WTC11 (cell line): ENCODE measurements at regions not wholly inside any gene's neighbourhood (a gene's known extent, or its start where the extent isn't known, plus 50 kb on each side); places are given as distances from the start of the nearest gene placed in this dataset.

Source experiments
- ATAC-seq: fragments of 200-7000 bp; cut with Tn5 transposase; 2 replicates; pipeline ENCODE4 v1.10.0; 2021; ENCODE audit warnings: mild to moderate bottlenecking, moderate library complexity
- CTCF ChIA-PET: fragments of 300-600 bp; sonication (Branson Sonifier 250); formaldehyde crosslinking; loops from one replicate; lab custom pipeline; 2021; ENCODE audit warnings: antibody characterized with exemption; lab: Charles Lee
- POLR2A ChIA-PET: fragments of 350-600 bp; sonication (Branson Sonifier 250); formaldehyde crosslinking; loops from one replicate; lab custom pipeline; 2021; ENCODE audit warnings: antibody characterized with exemption; lab: Charles Lee
- DNase-seq: peaks from one replicate; pipeline ENCODE4 v3.0.0; 2021; ENCODE audit warnings: low spot score
- H3K27ac Mint-ChIP-seq: 2 replicates; pipeline ENCODE4 v1.8.0; 2021; ENCODE audit warnings: mixed read lengths
- H3K27me3 Mint-ChIP-seq: 2 replicates; pipeline ENCODE4 v1.8.0; 2021; ENCODE audit warnings: low read depth, mild to moderate bottlenecking, moderate library complexity, mixed read lengths
- H3K36me3 Mint-ChIP-seq: 2 replicates; pipeline ENCODE4 v1.8.0; 2021; ENCODE audit warnings: mixed read lengths
- H3K4me1 Mint-ChIP-seq: 2 replicates; pipeline ENCODE4 v1.8.0; 2022; ENCODE audit warnings: mixed read lengths
- H3K4me3 Mint-ChIP-seq: 2 replicates; pipeline ENCODE4 v1.8.0; 2021; ENCODE audit warnings: mild to moderate bottlenecking, moderate library complexity, mixed read lengths
- H3K9me3 Mint-ChIP-seq: 2 replicates; pipeline ENCODE4 v1.8.0; 2021; ENCODE audit warnings: mixed read lengths
- AR ChIP-seq: fragments of 250-450 bp; sonication (Bioruptor Pico); IDR thresholded peaks from 2 replicates; pipeline ENCODE4 v1.9.0; 2021; ENCODE audit warnings: mild to moderate bottlenecking
- ATF2 ChIP-seq: sonication (generic); formaldehyde crosslinking; IDR thresholded peaks from 2 replicates; pipeline ENCODE4 v1.8.1; 2022; ENCODE audit warnings: low read depth, missing genetic modification reagents, borderline replicate concordance
- CDX4 ChIP-seq: fragments of 250-450 bp; sonication (Bioruptor Pico); IDR thresholded peaks from 2 replicates; pipeline ENCODE4 v1.9.0; 2021; ENCODE audit warnings: moderate library complexity, mild to moderate bottlenecking, inconsistent platforms, borderline replicate concordance
- FOXK1 ChIP-seq: sonication (generic); formaldehyde crosslinking; IDR thresholded peaks from 2 replicates; pipeline ENCODE4 v1.8.0; 2022; ENCODE audit warnings: mild to moderate bottlenecking, moderate library complexity, missing genetic modification reagents
- FOXP4 ChIP-seq: sonication (generic); formaldehyde crosslinking; IDR thresholded peaks from 2 replicates; pipeline ENCODE4 v1.8.0; 2022; ENCODE audit warnings: mild to moderate bottlenecking, missing genetic modification reagents
- IRF1 ChIP-seq: sonication (generic); formaldehyde crosslinking; IDR thresholded peaks from 2 replicates; pipeline ENCODE4 v1.8.0; 2023; ENCODE audit warnings: missing genetic modification reagents
- JAZF1 ChIP-seq: fragments of 250-450 bp; sonication (Bioruptor Pico); IDR thresholded peaks from 2 replicates; pipeline ENCODE4 v1.9.0; 2021; ENCODE audit warnings: moderate library complexity, mild to moderate bottlenecking, inconsistent platforms
- NFE2L1 ChIP-seq: sonication (generic); formaldehyde crosslinking; IDR thresholded peaks from 2 replicates; pipeline ENCODE4 v1.8.1; 2023; ENCODE audit warnings: missing genetic modification reagents
- TEAD4 ChIP-seq: sonication (generic); formaldehyde crosslinking; IDR thresholded peaks from 2 replicates; pipeline ENCODE4 v1.8.0; 2022; ENCODE audit warnings: mild to moderate bottlenecking, missing genetic modification reagents
- TP53 ChIP-seq: sonication (generic); formaldehyde crosslinking; IDR thresholded peaks from 2 replicates; pipeline ENCODE4 v1.8.1; 2023; ENCODE audit warnings: mild to moderate bottlenecking, missing genetic modification reagents
- ZNF138 ChIP-seq: sonication (generic); formaldehyde crosslinking; conservative IDR thresholded peaks from 2 replicates; pipeline ENCODE4 v1.8.1; 2022; ENCODE audit warnings: mild to moderate bottlenecking, moderate library complexity, missing genetic modification reagents
- ZNF219 ChIP-seq: sonication (generic); formaldehyde crosslinking; IDR thresholded peaks from 2 replicates; pipeline ENCODE4 v1.8.0; 2023; ENCODE audit warnings: missing genetic modification reagents, mild to moderate bottlenecking, borderline replicate concordance
- ZNF232 ChIP-seq: sonication (generic); formaldehyde crosslinking; IDR thresholded peaks from 2 replicates; pipeline ENCODE4 v1.8.0; 2022; ENCODE audit warnings: mild to moderate bottlenecking, missing genetic modification reagents
- ZNF423 ChIP-seq: fragments of 250-450 bp; sonication (Bioruptor Pico); IDR thresholded peaks from 2 replicates; pipeline ENCODE4 v2.1.2; 2022; ENCODE audit warnings: mild to moderate bottlenecking, moderate library complexity
- TF ChIP-seq, protein P1 (sequence below): sonication (generic); formaldehyde crosslinking; IDR thresholded peaks from 2 replicates; pipeline ENCODE4 v1.8.1; 2022; ENCODE audit warnings: low read depth, mild to moderate bottlenecking, moderate library complexity, missing genetic modification reagents, borderline replicate concordance
- TF ChIP-seq, protein P2 (sequence below): fragments of 200-600 bp; IDR thresholded peaks from 2 replicates; pipeline ENCODE4 v1.8.0; 2022; ENCODE audit warnings: antibody characterized with exemption

DNA sequence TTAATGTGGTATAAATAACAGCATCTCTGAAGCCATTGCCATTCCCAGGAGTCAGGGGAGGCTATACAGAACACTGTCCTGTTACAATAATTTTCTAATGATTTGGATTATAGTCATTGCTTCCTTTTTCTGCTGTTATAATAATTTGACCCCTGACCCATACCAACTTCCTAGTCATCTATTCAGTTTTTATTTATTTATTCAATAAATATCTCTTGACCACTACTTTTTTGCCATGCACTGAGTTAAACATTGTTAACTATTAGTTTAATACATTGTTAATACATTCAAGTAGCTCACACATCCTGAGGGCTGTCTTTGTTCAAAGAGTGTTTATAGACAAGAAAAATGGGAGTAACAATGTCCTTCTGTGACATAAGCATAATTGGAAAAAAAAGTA is 235.5 kb upstream of the MEOX2 start (continued):
- no peak for TF ChIP-seq IRF1 (CRISPR knock-in tag)
- TF ChIP-seq ZNF138, result no peak
- TF ChIP-seq ZNF232 (CRISPR knock-in tag), result no peak
- no peak for TF ChIP-seq FOXP4 (CRISPR knock-in tag)

GRCh38 chr7:15921576-15921975 is 235.1 kb upstream of the MEOX2 start:
- Mint-ChIP-seq H3K4me3 (no peak overlapping the region), H3K4me1 (no peaks in the 10 kb centered on the region), H3K27me3 (no peaks in the 10 kb centered on the region), H3K27ac (no peak overlapping the region), H3K36me3 (0 out of 2 replicates have a peak, but pooled peaks cover 2% of the 10 kb centered on the region), H3K9me3 (peaks cover 12% of the 10 kb centered on the region)
- POLR2A ChIA-PET, result no interaction called here
- TF ChIP-seq ZNF219 (CRISPR knock-in tag) (no peak), NFE2L1 (CRISPR knock-in tag) (no peak), TEAD4 (no peak), TP53 (CRISPR knock-in tag) (no peak), JAZF1 (no peak), FOXK1 (no peak), ZNF423 (CRISPR knock-in tag) (no peak), AR (CRISPR knock-in tag) (no peak), CDX4 (CRISPR knock-in tag) (no peak)
- TF ChIP-seq, protein P1, sequence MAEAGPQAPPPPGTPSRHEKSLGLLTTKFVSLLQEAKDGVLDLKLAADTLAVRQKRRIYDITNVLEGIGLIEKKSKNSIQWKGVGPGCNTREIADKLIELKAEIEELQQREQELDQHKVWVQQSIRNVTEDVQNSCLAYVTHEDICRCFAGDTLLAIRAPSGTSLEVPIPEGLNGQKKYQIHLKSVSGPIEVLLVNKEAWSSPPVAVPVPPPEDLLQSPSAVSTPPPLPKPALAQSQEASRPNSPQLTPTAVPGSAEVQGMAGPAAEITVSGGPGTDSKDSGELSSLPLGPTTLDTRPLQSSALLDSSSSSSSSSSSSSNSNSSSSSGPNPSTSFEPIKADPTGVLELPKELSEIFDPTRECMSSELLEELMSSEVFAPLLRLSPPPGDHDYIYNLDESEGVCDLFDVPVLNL (CRISPR knock-in tag), result no peak
- TF ChIP-seq, protein P2, sequence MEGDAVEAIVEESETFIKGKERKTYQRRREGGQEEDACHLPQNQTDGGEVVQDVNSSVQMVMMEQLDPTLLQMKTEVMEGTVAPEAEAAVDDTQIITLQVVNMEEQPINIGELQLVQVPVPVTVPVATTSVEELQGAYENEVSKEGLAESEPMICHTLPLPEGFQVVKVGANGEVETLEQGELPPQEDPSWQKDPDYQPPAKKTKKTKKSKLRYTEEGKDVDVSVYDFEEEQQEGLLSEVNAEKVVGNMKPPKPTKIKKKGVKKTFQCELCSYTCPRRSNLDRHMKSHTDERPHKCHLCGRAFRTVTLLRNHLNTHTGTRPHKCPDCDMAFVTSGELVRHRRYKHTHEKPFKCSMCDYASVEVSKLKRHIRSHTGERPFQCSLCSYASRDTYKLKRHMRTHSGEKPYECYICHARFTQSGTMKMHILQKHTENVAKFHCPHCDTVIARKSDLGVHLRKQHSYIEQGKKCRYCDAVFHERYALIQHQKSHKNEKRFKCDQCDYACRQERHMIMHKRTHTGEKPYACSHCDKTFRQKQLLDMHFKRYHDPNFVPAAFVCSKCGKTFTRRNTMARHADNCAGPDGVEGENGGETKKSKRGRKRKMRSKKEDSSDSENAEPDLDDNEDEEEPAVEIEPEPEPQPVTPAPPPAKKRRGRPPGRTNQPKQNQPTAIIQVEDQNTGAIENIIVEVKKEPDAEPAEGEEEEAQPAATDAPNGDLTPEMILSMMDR, result no peak
- ATAC-seq, result no peak
- CTCF ChIA-PET, result interaction anchor here (0.7 kb wide), 1 partner anchor 11 kb away, joined by 3 read pairs; no protein-coding TSS in a partner anchor
- no peak for DNase-seq

DNA sequence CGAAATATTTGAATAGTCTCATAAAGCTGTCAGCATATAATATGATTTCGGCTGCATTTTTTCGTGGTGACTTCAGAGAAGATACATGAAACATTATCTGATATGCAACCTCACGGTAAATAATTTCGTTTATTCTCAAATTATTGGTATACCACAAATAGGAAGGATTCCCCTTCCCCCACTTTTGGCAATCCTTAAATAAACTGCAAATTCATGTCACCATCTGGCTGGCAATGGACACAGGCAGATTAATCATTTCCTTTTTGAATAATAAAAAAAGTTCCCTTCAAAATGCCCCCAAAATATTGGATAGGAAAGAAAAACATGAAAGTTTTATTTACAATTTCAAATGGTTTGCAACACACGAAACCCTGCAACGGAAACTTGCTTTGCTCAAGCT is 234.5 kb upstream of the MEOX2 start:
- DNase-seq, result no peak
- TF ChIP-seq ATF2 (CRISPR knock-in tag), result no peak

More for the DNA sequence above, 234.5 kb upstream of the MEOX2 start:
- peaks cover 9% of the 10 kb centered on the region for H3K9me3 Mint-ChIP-seq
- ChIA-PET POLR2A (no interaction called here), CTCF (no interaction called here)
- H3K27me3 Mint-ChIP-seq, result no peaks in the 10 kb centered on the region
- H3K4me3 Mint-ChIP-seq, result no peak overlapping the region
- 0 out of 2 replicates have a peak, but pooled peaks cover 2% of the 10 kb centered on the region for H3K36me3 Mint-ChIP-seq
- no peak overlapping the region for H3K27ac Mint-ChIP-seq
- ATAC-seq, result no peak
- no peaks in the 10 kb centered on the region for H3K4me1 Mint-ChIP-seq
